Astrocyte (in vitro differentiated cells and primary cell): ENCODE measurements at regions not wholly inside any gene's neighbourhood (a gene's known extent, or its start where the extent isn't known, plus 50 kb on each side); places are given as distances from the start of the nearest gene placed in this dataset.

Experiments
- CTCF ChIP-seq: IDR thresholded peaks from 2 replicates; pipeline ENCODE4 v1.5.1; 2011; ENCODE audit warnings: low read depth, mild to moderate bottlenecking, inconsistent platforms, low read length, moderate library complexity; ENCODE audit not compliant: insufficient read depth
- EZH2 ChIP-seq: IDR thresholded peaks from 2 replicates; pipeline ENCODE4 v1.6.1; 2012; ENCODE audit warnings: mild to moderate bottlenecking, low read length, inconsistent platforms; ENCODE audit not compliant: insufficient read depth

GRCh38 chr5:86329318-86329717 is 288.4 kb upstream of the COX7C start:
- no peak for TF ChIP-seq EZH2
- TF ChIP-seq CTCF, result no peak
